ENCODE measurements at regions not wholly inside any gene's neighbourhood (a gene's known extent, or its start where the extent isn't known, plus 50 kb on each side); places are given as distances from the start of the nearest gene placed in this dataset.
"Not testable (repeated sequence)": the region's sequence is repeated elsewhere in the genome, so short reads cannot be mapped to it uniquely, and the experiment has no call there.

- no peak for DNase-seq (ENCODE audit: extremely low read depth, low read depth)
- no peak overlapping the region for H3K4me3 ChIP-seq (replicated peaks; ENCODE audit: low read depth, low read length)
These were observed 369.1 kb downstream of the TAF11L14 start for GRCh38 chr5:18003312-18003711.

GRCh38 chr5:18003784-18004183 lies 369.5 kb downstream of the TAF11L14 start:
- H3K4me3 ChIP-seq (replicated peaks; ENCODE audit: low read depth, low read length): no peak overlapping the region
- TF ChIP-seq CTCF (IDR thresholded peaks at IDR 0.05; ENCODE audit: low read depth, low read length, missing control alignments): no peak
- DNase-seq (ENCODE audit: extremely low read depth, low read depth): no peak

More at GRCh38 chr5:18003312-18003711, 369.1 kb downstream of the TAF11L14 start:
- TF ChIP-seq CTCF (IDR thresholded peaks at IDR 0.05; ENCODE audit: low read depth, low read length, missing control alignments): no peak

- H3K4me3 ChIP-seq (replicated peaks; ENCODE audit: low read depth, low read length); DNase-seq (ENCODE audit: extremely low read depth, low read depth): not testable (repeated sequence)
These were observed 372.0 kb downstream of the TAF11L14 start for GRCh38 chr5:18006235-18006634.

- no peak overlapping the region for H3K4me3 ChIP-seq (replicated peaks; ENCODE audit: low read depth, low read length)
- no peak for DNase-seq (ENCODE audit: extremely low read depth, low read depth)
- no peak for TF ChIP-seq CTCF (IDR thresholded peaks at IDR 0.05; ENCODE audit: low read depth, low read length, missing control alignments)
These were observed 374.7 kb downstream of the TAF11L14 start for GRCh38 chr5:18008940-18009339.

GRCh38 chr5:18010053-18010452 lies 375.8 kb downstream of the TAF11L14 start:
- no peak overlapping the region for H3K4me3 ChIP-seq (replicated peaks; ENCODE audit: low read depth, low read length)
- DNase-seq (ENCODE audit: extremely low read depth, low read depth): no peak
- no peak for TF ChIP-seq CTCF (IDR thresholded peaks at IDR 0.05; ENCODE audit: low read depth, low read length, missing control alignments)

- H3K4me3 ChIP-seq (replicated peaks; ENCODE audit: low read depth, low read length): no peak overlapping the region
- TF ChIP-seq CTCF (IDR thresholded peaks at IDR 0.05; ENCODE audit: low read depth, low read length, missing control alignments): no peak
- DNase-seq (ENCODE audit: extremely low read depth, low read depth): no peak
These were observed 384.2 kb downstream of the TAF11L14 start for GRCh38 chr5:18018472-18018871.

- H3K4me3 ChIP-seq (replicated peaks; ENCODE audit: low read depth, low read length): no peak overlapping the region
These were observed 389.0 kb downstream of the TAF11L14 start for GRCh38 chr5:18023275-18023674.

More at GRCh38 chr5:18023275-18023674, 389.0 kb downstream of the TAF11L14 start:
- DNase-seq (ENCODE audit: extremely low read depth, low read depth): no peak
- TF ChIP-seq CTCF (IDR thresholded peaks at IDR 0.05; ENCODE audit: low read depth, low read length, missing control alignments): no peak

Data from HFF-Myc (cell line).